NCI-H345 treated with DMSO at 0.1 percent for 48 hours (cell line): ENCODE measurements at regions not wholly inside any gene's neighbourhood (a gene's known extent, or its start where the extent isn't known, plus 50 kb on each side); places are given as distances from the start of the nearest gene placed in this dataset.
"Not testable (repeated sequence)": the region's sequence is repeated elsewhere in the genome, so short reads cannot be mapped to it uniquely, and the experiment has no call there.

Source experiments
- DNase-seq: peaks from one replicate; lab custom pipeline; 2025; ENCODE audit not compliant: unreplicated experiment; lab: John Stamatoyannopoulos, UW

DNA sequence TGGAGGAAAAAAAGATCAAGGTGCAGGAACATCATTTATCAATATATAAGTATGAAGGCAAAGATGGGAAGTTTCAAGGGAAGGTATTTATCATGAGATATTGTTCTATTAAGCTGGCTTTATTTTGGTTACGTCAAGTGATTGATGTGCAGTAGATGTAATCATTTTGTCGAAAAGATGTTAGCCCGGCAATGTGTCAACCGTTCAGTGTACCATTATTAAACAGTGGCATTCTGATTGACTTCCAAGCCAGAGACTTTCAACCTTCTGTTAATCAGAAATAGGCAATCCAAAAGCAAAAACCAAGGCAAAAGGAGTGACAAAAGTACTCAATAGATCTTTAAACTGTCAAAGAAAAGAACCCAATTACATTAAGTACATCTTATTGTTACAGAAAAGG, 1340.3 kb upstream of the GOT2 start:
- DNase-seq = no peak

DNA sequence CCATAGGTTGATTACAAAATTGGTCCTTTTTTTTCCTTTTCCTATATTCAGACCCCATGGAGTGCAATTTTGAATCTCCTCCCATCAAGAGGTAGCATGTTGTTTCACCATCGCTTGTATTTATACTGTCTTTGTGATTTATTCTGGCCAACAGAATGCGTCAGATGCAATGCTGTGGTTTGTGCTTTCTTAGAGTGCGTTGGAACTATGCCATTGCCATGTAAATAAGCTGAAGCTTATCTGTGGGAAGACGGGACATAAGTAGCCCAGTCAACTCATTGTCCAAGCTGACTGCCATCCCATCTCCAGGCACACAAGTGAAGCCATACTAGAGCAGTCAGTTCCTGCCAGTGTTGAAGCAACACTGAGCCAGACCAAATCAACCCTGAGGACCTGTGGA, 1339.3 kb upstream of the GOT2 start:
- no peak for DNase-seq

DNA sequence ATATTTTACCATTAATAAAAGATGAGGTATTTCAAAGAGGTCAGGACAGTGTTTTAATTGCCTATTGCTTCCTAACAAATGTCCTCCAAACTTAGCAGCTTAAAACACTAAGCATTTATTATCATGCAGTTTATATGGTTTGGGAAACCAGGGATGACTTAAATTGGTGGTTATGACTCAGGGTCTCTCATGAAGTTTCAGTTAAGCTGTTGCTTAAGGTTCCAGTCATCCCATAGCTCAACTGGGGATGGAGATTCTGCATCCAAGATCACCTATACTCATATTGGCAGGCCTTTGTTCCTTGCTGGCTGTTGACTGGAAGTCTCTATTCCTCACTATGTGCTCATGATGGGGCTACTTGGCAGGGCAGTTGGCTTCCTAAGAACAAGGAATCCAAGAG, 1329.9 kb upstream of the GOT2 start:
- DNase-seq = no peak

DNA sequence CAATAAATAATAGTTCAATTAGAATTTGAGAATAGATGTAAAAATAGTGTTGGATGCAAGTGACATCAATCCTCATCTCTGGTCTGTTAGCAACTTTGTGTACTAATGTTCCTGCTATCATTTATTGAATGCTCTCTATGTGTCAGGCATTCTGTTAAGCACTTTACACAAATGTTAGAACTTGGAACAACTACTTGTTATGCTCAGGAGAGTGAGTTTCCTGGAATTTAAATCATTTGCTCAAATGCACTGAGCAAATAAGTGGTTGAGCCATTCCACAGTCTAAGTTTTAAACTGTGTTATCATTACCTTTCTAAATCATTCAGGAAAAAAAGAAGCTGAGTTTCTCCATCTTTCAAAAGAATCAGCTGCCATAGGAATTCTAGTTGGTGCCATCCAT, 1327.3 kb upstream of the GOT2 start:
- DNase-seq = no peak

DNA sequence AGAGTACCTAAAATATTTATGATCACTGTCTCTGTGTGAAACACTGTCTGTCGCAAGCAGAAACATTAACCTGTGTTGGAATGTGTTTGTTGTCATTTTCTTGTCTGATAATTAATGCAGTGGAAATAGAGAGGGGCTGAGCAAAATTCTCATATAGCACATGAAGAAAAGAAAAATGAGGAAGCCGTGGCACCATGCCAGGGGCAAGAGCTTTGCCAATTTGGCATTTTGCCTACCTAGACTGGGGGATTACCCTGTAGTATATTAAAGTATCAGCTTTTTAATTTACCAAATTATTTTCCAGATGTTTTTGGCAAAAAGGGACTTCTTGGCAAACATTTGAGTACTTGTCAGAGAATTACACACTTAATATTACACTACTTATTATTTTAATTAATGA, 1326.6 kb upstream of the GOT2 start:
- DNase-seq = no peak

DNA sequence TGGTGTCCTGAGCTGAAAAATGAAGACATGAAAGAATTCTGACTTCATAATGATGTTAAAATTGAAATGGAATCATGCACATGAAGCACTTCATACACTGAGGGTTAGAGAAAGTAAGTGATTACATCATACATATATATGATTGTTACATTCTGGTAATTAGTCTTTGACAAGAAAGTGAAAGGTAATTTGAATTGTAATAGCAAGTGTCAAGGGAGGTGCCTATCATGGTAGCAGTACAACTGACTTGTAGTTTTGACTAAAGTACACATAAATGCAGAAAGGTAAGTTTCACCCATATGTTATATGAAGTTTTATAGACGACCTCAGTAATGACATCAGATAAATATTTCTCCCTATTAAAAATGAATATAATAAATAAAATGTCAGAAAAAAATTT, 1325.0 kb upstream of the GOT2 start:
- DNase-seq = no peak

DNA sequence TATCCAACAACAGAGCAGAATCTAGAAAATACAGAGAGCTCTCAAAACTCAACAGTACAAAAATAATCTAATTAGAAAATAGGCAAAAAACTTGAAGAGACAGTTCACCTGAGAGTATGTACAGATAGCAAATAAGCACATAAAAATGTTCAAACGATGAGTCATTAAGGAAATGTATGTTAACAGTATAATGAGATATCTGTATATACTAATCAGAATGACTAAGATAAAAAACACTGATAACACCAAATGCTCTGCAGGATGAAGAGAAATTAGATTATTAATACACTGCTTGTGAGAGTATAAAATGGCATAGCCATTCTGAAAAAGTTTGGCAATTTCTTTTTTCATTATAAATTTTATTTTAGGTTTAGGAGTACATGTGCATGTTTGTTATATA, 1307.6 kb upstream of the GOT2 start:
- no peak for DNase-seq

DNA sequence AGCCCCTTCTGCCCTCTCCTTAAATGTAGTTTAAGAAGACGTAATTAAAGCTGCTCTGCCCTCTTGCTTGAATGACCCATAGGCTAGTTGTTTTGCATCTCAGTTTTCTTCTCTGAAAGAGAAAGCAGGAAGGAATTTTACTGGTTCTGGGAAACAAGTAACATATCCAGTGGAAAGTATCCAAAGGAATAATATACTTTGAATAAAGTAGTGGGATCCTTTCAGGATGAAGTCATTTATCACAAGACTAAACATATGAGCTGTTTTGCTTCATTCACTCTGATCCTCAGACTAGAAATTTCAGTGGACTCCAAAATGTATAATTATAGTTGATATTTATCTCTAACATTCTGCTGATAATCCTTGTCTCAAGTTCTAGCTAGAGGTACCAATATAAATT, 1297.6 kb upstream of the GOT2 start:
- DNase-seq = no peak

DNA sequence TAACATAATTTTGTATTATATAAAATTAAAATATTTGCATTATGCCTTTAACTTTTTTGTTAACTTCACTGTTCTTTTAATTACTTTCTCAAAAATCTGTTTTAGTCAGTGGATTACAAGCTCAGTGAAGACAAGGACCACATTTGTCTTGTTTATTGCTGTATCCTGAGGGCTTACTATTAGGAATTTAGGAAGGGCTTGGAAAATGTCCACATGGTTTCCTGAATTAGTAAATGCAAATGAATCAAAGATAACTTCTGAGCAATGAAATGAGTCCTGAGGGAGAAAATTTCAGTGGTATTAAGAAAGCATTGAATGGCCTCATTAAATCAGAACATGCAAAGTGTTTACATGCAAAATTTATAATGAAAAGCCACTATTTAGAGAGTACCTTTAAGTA, 1293.2 kb upstream of the GOT2 start:
- DNase-seq = no peak

DNA sequence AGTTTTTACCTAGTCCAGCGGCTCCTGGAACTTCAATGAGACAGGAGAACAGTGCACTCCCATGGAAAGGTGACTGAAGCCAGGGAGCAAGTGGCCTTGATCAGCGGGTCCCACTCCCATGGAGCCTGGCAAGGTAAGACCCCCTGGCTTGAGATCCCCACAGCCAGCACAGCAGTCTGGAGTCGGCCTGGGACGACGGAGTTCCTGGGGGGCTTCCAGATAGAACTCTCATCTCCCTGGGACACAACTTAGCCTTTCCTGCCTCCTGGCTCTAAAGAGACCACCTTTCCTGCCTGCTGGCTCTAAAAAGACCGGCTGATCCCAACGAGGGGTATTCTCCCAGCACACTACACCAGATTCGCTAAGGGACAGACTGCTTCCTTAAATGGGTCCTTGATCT, 1279.0 kb upstream of the GOT2 start:
- DNase-seq = no peak

DNA sequence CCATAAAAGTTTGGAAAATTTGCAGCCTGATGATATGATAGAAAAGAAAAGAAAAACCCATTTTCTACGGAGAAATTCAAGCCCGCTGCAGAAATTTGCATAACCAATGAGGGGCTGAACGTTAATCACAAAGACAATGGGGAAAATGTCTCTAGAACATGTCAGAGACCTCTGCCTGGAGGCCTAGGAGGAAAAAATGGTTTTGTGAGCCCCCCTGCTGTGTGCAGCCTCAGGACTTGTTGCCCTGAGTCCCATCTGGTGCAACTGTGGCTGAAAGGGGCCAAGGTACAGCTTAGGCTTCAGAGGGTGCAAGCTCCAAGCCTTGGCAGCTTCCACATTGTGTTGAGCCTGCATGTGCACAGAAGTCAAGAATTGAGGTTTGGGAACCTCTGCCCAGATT, 1267.4 kb upstream of the GOT2 start:
- no peak for DNase-seq

DNA sequence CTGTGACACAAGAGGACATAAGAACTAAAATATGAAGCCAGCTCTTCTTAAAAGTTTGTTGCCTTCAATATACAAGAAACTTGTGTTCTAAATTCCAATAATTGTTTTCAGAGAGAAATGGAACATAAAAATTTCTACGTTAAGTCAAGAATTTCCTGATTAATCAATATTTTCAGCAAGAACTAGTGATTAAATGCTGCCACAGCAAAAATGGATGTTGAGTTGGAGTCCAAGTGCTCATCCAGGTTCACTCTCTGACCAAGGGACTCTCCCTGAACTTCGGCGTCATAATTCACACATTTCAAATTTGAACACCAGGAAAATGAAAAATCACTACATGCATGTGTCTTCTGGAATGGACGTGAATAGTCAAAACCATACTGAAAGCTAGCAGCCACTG, 1263.6 kb upstream of the GOT2 start:
- DNase-seq = no peak

DNA sequence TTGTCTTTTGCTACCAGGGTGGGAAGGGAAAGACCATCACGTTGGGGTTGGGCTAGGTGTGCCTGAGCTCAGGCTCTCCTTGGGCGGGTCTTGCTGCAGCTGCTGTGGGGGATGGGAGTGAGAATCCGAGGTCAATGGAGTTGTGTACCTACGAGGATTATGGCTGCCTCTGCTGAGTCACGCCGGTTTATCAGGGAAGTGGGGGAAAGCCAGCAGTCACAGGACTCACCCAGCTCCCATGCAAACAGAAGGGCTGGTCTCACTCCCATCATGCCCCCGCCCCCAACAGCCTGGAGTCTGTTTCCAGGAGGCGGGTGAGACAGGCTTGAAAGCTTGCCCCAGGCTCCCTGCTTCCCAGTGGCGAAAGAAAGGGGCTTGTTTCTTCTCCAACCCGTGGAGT, 1259.0 kb upstream of the GOT2 start:
- no peak for DNase-seq

DNA sequence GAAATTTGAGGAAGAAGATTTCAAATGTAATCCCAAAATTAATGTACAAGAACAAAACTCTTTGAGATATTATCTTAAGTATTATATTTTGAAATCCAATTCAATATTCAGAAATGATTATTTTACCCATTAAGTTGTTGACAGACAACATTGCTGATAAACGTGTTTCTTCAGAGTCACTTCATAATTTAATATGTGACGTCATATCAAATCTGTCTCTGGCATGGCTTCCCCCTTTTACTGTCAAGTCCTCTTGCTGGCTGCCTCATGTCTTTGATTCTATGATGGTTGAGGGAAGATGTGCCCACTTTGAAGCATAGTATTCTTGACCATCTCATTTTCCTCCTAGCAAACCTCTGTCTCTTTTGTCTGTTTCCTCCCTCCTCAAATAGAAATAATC, 1257.1 kb upstream of the GOT2 start:
- DNase-seq = no peak

DNA sequence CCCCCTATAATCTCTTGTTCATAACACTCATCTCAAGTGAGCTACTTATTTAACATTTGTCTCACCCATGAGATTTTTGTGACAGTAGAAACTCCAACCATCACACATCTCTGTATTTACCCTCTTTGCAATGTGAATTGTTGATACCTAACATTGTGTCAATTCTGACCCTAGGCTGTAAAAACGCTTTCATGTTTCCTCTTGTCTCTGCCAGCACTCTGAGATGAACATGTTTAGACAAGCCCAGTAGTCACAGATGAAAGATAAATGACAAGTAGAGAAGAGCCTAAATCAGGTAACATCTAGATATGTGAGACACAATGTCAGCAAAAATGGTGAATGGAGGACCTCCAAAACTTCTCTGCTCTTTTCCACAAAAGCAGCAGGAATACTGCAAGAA, 1254.5 kb upstream of the GOT2 start:
- no peak for DNase-seq

DNA sequence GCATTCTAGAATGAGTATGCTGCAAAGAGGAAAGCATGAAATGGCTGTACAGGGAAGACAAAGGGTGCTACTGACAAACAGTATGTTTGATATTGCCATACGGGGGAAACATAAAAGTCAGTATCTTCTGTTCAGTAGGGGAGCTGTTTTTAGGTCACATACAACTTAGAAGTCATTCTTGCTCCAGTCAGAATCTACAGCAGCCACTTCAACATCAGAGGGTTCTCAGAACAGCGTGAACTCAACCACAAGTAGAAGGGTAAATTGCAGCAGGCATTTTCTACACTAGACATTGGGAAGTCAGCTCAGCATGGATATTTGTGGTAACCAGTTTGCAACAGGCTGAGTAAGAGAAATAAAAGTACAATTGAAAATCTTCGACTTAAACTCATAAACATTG, 1241.8 kb upstream of the GOT2 start:
- DNase-seq = no peak

DNA sequence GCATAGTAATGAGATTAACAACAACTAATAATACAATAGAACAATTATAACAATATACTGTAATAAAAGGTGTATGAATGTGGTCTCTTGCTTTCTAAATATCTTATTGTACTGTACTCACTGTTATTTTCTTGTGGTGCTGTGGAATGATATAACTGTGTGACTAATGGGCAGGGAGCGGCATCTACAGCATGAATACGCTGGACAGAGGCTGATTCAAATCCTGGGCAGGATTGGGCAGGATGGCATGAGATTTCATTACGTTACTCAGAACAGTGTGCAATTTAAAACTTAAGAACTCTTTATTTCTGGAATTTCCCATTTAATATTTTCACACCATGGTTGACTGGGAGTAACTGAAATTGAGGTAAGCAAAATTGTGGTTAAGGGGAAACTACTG, 1239.8 kb upstream of the GOT2 start:
- DNase-seq = no peak

DNA sequence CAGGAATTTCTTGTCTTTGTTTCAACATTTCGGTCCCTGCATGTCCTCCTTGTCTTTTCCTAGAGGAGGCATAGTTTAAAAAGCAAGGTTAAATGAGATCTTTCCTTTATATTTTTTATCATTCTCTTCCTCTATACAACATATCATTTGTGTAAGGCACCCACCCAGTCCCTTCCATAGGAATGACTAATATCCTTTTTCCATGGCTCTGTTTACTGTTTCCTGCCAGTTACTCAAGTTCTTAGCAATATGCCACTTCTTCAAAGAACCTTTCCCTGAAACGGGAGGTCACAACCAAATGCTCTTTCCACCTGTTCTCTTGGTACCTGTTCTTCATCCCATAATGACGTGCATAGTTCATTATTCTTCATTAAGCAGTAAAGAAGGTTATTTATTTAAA, 1237.1 kb upstream of the GOT2 start:
- no peak for DNase-seq

DNA sequence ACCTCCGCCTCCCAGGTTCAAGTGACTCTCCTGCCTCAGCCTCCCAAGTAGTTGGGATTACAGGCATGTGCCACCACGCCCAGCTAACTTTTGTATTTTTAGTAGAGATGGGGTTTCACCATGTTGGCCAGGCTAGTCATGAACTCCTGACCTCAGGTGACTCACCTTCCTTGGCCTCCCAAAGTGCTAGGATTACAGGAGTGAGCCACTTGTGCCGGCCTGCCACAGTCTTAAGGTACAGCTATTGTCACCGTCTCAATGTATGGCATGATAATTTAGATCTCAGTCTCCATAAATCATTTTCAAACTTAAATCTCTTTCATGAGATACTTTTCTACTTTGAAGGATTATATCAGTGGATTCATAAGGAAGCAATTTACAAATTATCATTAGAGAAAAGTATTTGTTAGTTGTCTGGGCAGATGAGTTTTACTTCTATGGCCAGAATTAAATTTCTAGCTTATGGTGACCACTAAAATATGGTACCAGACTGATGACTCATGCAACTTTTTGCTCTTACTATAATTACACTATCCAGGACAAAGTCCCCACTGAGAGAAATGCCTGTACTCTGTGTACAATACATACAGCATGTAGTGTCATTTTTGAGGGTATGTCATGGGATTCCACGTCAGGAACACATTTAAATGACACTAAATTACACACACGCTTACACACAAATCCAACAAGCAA, 1230.3 kb upstream of the GOT2 start:
- no peak for DNase-seq

DNA sequence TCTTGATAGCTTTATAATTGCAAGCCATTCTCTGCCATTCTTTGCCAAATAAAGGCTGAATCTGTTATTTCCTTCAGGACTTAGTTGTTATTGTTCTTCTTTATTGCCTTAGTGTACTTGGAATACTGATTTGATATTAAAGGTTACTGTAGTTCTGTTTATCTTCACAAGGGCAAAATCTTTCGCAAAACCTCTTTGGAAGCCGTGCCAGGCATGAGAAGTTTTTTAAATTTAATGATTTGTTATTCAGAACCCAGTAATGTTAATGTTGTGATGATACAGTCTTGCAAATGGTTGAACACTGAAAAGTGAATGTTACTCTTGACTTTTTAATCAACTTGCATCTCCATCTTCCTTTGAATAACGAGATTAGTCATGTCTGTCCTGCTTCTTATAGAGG, 1225.2 kb upstream of the GOT2 start:
- DNase-seq = no peak

DNA sequence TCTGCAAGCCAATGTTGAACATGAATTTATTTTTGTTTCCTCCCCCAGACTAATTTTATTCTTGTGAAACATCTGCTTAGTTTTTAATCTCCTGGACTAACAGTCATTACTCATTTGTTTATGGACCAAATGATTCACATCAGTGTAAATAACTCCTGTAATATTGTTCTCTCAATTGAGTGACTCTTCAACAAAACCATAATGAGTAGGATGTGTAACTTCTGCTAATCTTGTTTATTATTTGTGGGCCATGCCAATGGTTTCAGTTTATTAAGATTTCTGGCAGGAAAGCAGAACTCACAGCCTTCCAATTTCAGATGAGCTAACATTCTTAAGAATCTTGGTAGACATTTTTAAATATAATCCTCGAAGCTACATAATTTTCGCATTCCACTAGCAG, 1216.3 kb upstream of the GOT2 start:
- no peak for DNase-seq

DNA sequence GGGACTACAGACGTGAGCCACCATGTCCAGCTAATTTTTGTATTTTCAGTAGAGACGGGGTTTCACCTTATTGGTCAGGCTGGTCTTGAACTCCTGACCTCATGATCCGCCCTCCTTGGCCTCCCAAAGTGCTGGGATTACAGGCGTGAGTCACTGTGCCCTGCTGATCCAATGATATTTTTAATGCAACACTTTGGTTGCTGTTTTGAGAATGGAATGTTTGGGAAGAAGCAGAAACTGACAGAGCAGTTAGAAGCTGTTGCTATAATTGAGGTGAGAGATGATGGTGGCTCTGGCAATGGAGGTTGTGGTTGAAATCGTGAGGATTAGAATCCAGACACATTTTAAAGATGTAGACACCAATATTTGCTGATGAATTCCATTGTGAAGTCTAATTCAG, 1209.9 kb upstream of the GOT2 start:
- not testable (repeated sequence) for DNase-seq

DNA sequence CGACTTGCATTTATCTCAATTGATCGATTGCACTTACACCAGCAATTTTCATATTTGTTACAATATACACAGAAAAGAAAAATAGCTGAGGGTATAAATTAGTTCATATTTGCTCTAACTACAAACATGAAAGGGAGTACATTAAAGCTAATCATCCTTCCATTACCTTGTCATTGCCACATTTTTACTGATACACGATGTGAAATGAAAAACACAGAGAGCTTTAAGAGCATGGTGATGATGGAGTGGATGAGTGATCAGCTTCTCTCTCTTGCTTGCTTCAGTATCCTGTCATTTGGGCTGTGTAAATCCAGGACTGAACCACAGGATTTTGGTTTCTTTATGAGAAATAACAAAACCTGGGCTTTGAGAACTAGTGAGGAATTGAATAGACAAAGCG, 1207.5 kb upstream of the GOT2 start:
- DNase-seq = no peak

DNA sequence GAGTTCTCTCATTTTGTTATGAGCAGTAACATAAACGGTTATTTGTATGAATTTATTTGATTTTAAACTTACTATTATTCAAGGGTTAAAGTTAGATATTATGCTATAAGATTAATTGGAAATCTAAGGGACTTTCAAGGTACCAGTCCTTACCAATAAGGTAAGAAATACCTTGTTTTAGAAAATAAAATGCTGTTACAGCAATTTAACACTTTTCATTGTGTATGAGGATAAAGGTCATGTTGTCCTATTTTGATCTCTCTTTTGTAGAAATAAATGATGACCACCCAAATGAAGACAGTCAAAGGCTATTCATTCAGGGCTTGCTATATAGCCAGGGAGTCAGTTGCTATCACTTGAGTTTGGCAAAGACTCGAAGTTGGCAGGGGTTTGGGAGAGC, 1185.9 kb upstream of the GOT2 start:
- DNase-seq = no peak
